ENCODE measurements at regions not wholly inside any gene's neighbourhood (a gene's known extent, or its start where the extent isn't known, plus 50 kb on each side); places are given as distances from the start of the nearest gene placed in this dataset.

- Histone ChIP-seq H3K9ac (ENCODE audit: low read length) (no peak overlapping the region), H4K20me1 (ENCODE audit: insufficient read depth, low read depth, low read length) (no peaks in the 10 kb centered on the region), H3K9me3 (ENCODE audit: low read length) (no peaks in the 10 kb centered on the region), H2AFZ (ENCODE audit: low read length) (no peak overlapping the region), H3K9me2 (replicated peaks; ENCODE audit: insufficient read depth, low read length) (no peaks in the 10 kb centered on the region), H3K4me1 (ENCODE audit: low read length) (peaks cover 17% of the 10 kb centered on the region), H3K27me3 (ENCODE audit: low read length) (no peaks in the 10 kb centered on the region), H3K36me3 (ENCODE audit: insufficient read depth, low read length) (no peaks in the 10 kb centered on the region), H3K27ac (ENCODE audit: low read length) (no peak overlapping the region), H3K4me2 (ENCODE audit: low read depth, low read length, poor library complexity, severe bottlenecking) (no peak overlapping the region), H3K79me2 (ENCODE audit: low read length) (no peaks in the 10 kb centered on the region), H3K4me3 (ENCODE audit: low read length) (no peak overlapping the region)
- no peak for DNase-seq
Measured at GRCh38 chr2:8267721-8268120, 414.1 kb upstream of the ID2 start.

GRCh38 chr2:8268172-8268783, 413.6 kb upstream of the ID2 start:
- Histone ChIP-seq H3K4me2 (ENCODE audit: low read depth, low read length, poor library complexity, severe bottlenecking) (no peak overlapping the region), H3K4me1 (ENCODE audit: low read length) (peaks cover 17% of the 10 kb centered on the region), H3K9me2 (replicated peaks; ENCODE audit: insufficient read depth, low read length) (no peaks in the 10 kb centered on the region), H3K27ac (ENCODE audit: low read length) (no peak overlapping the region), H3K36me3 (ENCODE audit: insufficient read depth, low read length) (no peaks in the 10 kb centered on the region), H3K9ac (ENCODE audit: low read length) (no peak overlapping the region), H3K27me3 (ENCODE audit: low read length) (no peaks in the 10 kb centered on the region), H3K79me2 (ENCODE audit: low read length) (no peaks in the 10 kb centered on the region), H4K20me1 (ENCODE audit: insufficient read depth, low read depth, low read length) (no peaks in the 10 kb centered on the region), H2AFZ (ENCODE audit: low read length) (no peak overlapping the region), H3K9me3 (ENCODE audit: low read length) (no peaks in the 10 kb centered on the region), H3K4me3 (ENCODE audit: low read length) (no peak overlapping the region)
- no peak for DNase-seq

GRCh38 chr2:8270699-8271098, 411.2 kb upstream of the ID2 start:
- Histone ChIP-seq H3K9ac (ENCODE audit: low read length) (no peak overlapping the region), H3K79me2 (ENCODE audit: low read length) (no peaks in the 10 kb centered on the region), H3K27ac (ENCODE audit: low read length) (no peak overlapping the region), H3K36me3 (ENCODE audit: insufficient read depth, low read length) (no peaks in the 10 kb centered on the region), H3K4me1 (ENCODE audit: low read length) (peaks cover 17% of the 10 kb centered on the region), H2AFZ (ENCODE audit: low read length) (no peak overlapping the region), H3K4me3 (ENCODE audit: low read length) (no peak overlapping the region), H3K27me3 (ENCODE audit: low read length) (no peaks in the 10 kb centered on the region), H4K20me1 (ENCODE audit: insufficient read depth, low read depth, low read length) (no peaks in the 10 kb centered on the region), H3K4me2 (ENCODE audit: low read depth, low read length, poor library complexity, severe bottlenecking) (no peak overlapping the region), H3K9me3 (ENCODE audit: low read length) (no peaks in the 10 kb centered on the region), H3K9me2 (replicated peaks; ENCODE audit: insufficient read depth, low read length) (no peaks in the 10 kb centered on the region)
- no peak for DNase-seq

- DNase-seq: no peak
Measured at GRCh38 chr2:8271461-8271860, 410.4 kb upstream of the ID2 start.

GRCh38 chr2:8276026-8276425, 405.8 kb upstream of the ID2 start:
- no peak overlapping the region for H3K27ac ChIP-seq (ENCODE audit: low read length)
- H3K9me2 ChIP-seq (replicated peaks; ENCODE audit: insufficient read depth, low read length): no peaks in the 10 kb centered on the region
- no peak overlapping the region for H3K4me3 ChIP-seq (ENCODE audit: low read length)
- H3K27me3 ChIP-seq (ENCODE audit: low read length): no peaks in the 10 kb centered on the region
- H3K36me3 ChIP-seq (ENCODE audit: insufficient read depth, low read length): no peaks in the 10 kb centered on the region; the same call in 1 of the 2 replicates
- H3K79me2 ChIP-seq (ENCODE audit: low read length): no peaks in the 10 kb centered on the region
- no peak overlapping the region for H2AFZ ChIP-seq (ENCODE audit: low read length)
- no peaks in the 10 kb centered on the region for H3K9me3 ChIP-seq (ENCODE audit: low read length)
- no peak for DNase-seq
- H4K20me1 ChIP-seq (ENCODE audit: insufficient read depth, low read depth, low read length): no peaks in the 10 kb centered on the region
- H3K4me1 ChIP-seq (ENCODE audit: low read length): peaks cover 17% of the 10 kb centered on the region
- no peak overlapping the region for H3K4me2 ChIP-seq (ENCODE audit: low read depth, low read length, poor library complexity, severe bottlenecking)
- no peak overlapping the region for H3K9ac ChIP-seq (ENCODE audit: low read length)

More at GRCh38 chr2:8271461-8271860, 410.4 kb upstream of the ID2 start:
- H4K20me1 ChIP-seq (ENCODE audit: insufficient read depth, low read depth, low read length): no peaks in the 10 kb centered on the region
- no peaks in the 10 kb centered on the region for H3K9me3 ChIP-seq (ENCODE audit: low read length)
- no peak overlapping the region for H3K27ac ChIP-seq (ENCODE audit: low read length)
- no peak overlapping the region for H3K9ac ChIP-seq (ENCODE audit: low read length)
- no peaks in the 10 kb centered on the region for H3K9me2 ChIP-seq (replicated peaks; ENCODE audit: insufficient read depth, low read length)
- no peak overlapping the region for H3K4me2 ChIP-seq (ENCODE audit: low read depth, low read length, poor library complexity, severe bottlenecking)
- H3K79me2 ChIP-seq (ENCODE audit: low read length): no peaks in the 10 kb centered on the region
- H3K4me1 ChIP-seq (ENCODE audit: low read length): peaks cover 10% of the 10 kb centered on the region
- no peaks in the 10 kb centered on the region for H3K27me3 ChIP-seq (ENCODE audit: low read length)
- no peaks in the 10 kb centered on the region; the same call in 1 of the 2 replicates for H3K36me3 ChIP-seq (ENCODE audit: insufficient read depth, low read length)
- no peak overlapping the region for H3K4me3 ChIP-seq (ENCODE audit: low read length)
- H2AFZ ChIP-seq (ENCODE audit: low read length): no peak overlapping the region

GRCh38 chr2:8277921-8278571, 403.8 kb upstream of the ID2 start:
- no peaks in the 10 kb centered on the region for H3K27me3 ChIP-seq (ENCODE audit: low read length)
- peak overlapping the region; percentile 43 for H3K9ac ChIP-seq (ENCODE audit: low read length)
- H4K20me1 ChIP-seq (ENCODE audit: insufficient read depth, low read depth, low read length): no peaks in the 10 kb centered on the region
- H3K36me3 ChIP-seq (ENCODE audit: insufficient read depth, low read length): no peaks in the 10 kb centered on the region; the same call in 1 of the 2 replicates
- H2AFZ ChIP-seq (ENCODE audit: low read length): no peak overlapping the region
- H3K4me2 ChIP-seq (ENCODE audit: low read depth, low read length, poor library complexity, severe bottlenecking): peak overlapping the region; percentile 65
- H3K27ac ChIP-seq (ENCODE audit: low read length): no peak overlapping the region
- H3K4me1 ChIP-seq (ENCODE audit: low read length): peaks cover 26% of the 10 kb centered on the region
- no peaks in the 10 kb centered on the region for H3K79me2 ChIP-seq (ENCODE audit: low read length)
- peak; percentile 59 for DNase-seq
- H3K9me3 ChIP-seq (ENCODE audit: low read length): no peaks in the 10 kb centered on the region
- H3K9me2 ChIP-seq (replicated peaks; ENCODE audit: insufficient read depth, low read length): no peaks in the 10 kb centered on the region
- H3K4me3 ChIP-seq (ENCODE audit: low read length): peak overlapping the region; percentile 43

GRCh38 chr2:8278709-8279354, 403.0 kb upstream of the ID2 start:
- DNase-seq: no peak
- H4K20me1 ChIP-seq (ENCODE audit: insufficient read depth, low read depth, low read length): no peaks in the 10 kb centered on the region
- H3K9ac ChIP-seq (ENCODE audit: low read length): peak overlapping the region; percentile 43
- H3K9me3 ChIP-seq (ENCODE audit: low read length): no peaks in the 10 kb centered on the region
- H3K27ac ChIP-seq (ENCODE audit: low read length): no peak overlapping the region
- H3K4me1 ChIP-seq (ENCODE audit: low read length): peaks cover 26% of the 10 kb centered on the region
- no peaks in the 10 kb centered on the region for H3K79me2 ChIP-seq (ENCODE audit: low read length)
- no peaks in the 10 kb centered on the region for H3K27me3 ChIP-seq (ENCODE audit: low read length)
- peak overlapping the region; percentile 43 for H3K4me3 ChIP-seq (ENCODE audit: low read length)
- H3K36me3 ChIP-seq (ENCODE audit: insufficient read depth, low read length): no peaks in the 10 kb centered on the region; the same call in 1 of the 2 replicates
- H3K4me2 ChIP-seq (ENCODE audit: low read depth, low read length, poor library complexity, severe bottlenecking): peak overlapping the region; percentile 65
- no peak overlapping the region for H2AFZ ChIP-seq (ENCODE audit: low read length)
- H3K9me2 ChIP-seq (replicated peaks; ENCODE audit: insufficient read depth, low read length): no peaks in the 10 kb centered on the region

GRCh38 chr2:8279506-8279905, 402.4 kb upstream of the ID2 start:
- Histone ChIP-seq H3K27ac (ENCODE audit: low read length) (no peak overlapping the region), H3K4me1 (ENCODE audit: low read length) (peaks cover 28% of the 10 kb centered on the region)
- no peak for DNase-seq

More at GRCh38 chr2:8279506-8279905, 402.4 kb upstream of the ID2 start:
- no peaks in the 10 kb centered on the region for H3K79me2 ChIP-seq (ENCODE audit: low read length)
- H3K9me2 ChIP-seq (replicated peaks; ENCODE audit: insufficient read depth, low read length): no peaks in the 10 kb centered on the region
- no peaks in the 10 kb centered on the region; the same call in 1 of the 2 replicates for H3K36me3 ChIP-seq (ENCODE audit: insufficient read depth, low read length)
- H3K27me3 ChIP-seq (ENCODE audit: low read length): no peaks in the 10 kb centered on the region
- no peak overlapping the region for H3K4me2 ChIP-seq (ENCODE audit: low read depth, low read length, poor library complexity, severe bottlenecking)
- no peak overlapping the region for H3K4me3 ChIP-seq (ENCODE audit: low read length)
- H3K9me3 ChIP-seq (ENCODE audit: low read length): no peaks in the 10 kb centered on the region
- H3K9ac ChIP-seq (ENCODE audit: low read length): no peak overlapping the region
- H4K20me1 ChIP-seq (ENCODE audit: insufficient read depth, low read depth, low read length): no peaks in the 10 kb centered on the region
- no peak overlapping the region for H2AFZ ChIP-seq (ENCODE audit: low read length)

All from Karpas-422 (cell line).